Choroid plexus epithelial cell (primary cell): ENCODE measurements at regions not wholly inside any gene's neighbourhood (a gene's known extent, or its start where the extent isn't known, plus 50 kb on each side); places are given as distances from the start of the nearest gene placed in this dataset.

Experiments
- DNase-seq: peaks from one replicate; pipeline ENCODE4 v3.0.0-alpha.2; 2010; ENCODE audit warnings: low read depth
- H3K4me3 ChIP-seq: 2 replicates; pipeline ENCODE4 v1.5.1; 2011; ENCODE audit warnings: low read depth, mild to moderate bottlenecking, control low read depth, low read length, moderate library complexity
- CTCF ChIP-seq: conservative IDR thresholded peaks from 2 replicates; pipeline ENCODE4 v1.5.1; 2011; ENCODE audit warnings: low read depth, mild to moderate bottlenecking, control low read depth, inconsistent platforms, low read length, moderate library complexity

GRCh38 chr3:191882289-191882688 lies 421.3 kb downstream of the PYDC2 start:
- no peak for TF ChIP-seq CTCF
- H3K4me3 ChIP-seq: no peak overlapping the region
- DNase-seq: peak; percentile 4

- TF ChIP-seq CTCF: no peak
- DNase-seq: no peak
- no peak overlapping the region for H3K4me3 ChIP-seq
These were observed 423.2 kb downstream of the PYDC2 start for GRCh38 chr3:191884132-191884531.

DNA sequence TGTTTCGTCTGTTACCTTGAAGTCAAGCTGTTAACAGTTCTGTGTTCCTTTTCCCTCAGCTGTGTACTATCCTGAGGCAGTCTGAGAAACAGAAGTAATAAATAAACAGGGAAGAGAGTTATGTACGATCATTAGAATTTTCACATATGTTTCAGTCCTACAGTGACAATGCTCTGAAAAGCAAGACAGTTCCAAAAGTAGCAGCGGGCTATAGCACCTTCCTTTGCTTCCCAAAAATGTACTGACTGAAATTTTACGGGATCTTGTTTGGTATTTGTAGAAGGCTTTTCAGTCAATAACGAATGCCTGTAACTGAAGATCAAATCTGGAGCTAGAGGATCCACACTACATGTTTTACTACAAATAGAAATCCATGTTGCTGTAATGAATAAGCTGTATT lies 428.1 kb downstream of the PYDC2 start:
- TF ChIP-seq CTCF: no peak
- no peak overlapping the region for H3K4me3 ChIP-seq
- no peak for DNase-seq

DNA sequence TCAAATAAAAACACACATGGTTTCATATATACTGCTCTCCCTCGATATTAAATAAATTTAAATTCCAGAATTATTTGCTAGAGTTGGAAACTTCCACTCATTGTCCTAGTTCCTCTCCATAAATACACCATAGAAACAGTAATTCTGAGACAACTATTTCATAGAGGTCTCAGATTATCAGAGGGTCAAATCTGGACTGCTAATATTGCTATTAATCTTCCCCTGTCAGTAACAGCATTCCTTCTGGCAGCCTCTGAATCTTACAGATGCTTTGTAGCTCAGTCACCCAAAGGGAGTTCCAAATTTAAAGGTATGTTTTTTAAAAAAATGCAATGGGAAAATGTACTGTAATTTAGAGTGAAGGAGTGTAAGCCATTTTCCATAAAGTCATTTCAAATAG lies 428.8 kb downstream of the PYDC2 start:
- no peak for DNase-seq
- TF ChIP-seq CTCF: no peak

DNA sequence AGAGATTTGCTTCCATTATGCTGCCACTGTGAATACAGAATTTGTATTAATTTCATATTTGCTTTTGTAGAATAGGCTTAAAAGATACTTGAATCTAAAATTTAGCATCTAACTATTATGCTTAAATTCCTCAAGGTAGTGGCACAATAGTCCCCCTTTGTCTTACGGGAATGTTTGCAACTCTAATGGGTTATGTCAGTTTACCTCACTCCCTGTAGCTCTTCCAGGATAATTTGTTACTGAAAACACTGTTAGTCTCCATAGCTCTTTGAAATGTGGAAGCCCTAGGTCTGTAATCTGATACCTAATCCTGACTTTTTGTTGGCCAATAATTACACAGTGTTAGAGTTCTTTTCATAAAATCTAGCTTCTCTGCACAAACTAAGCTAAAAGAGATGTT lies 433.4 kb downstream of the PYDC2 start:
- DNase-seq: no peak
- no peak for TF ChIP-seq CTCF
- H3K4me3 ChIP-seq: no peak overlapping the region

More for the DNA sequence above, 428.8 kb downstream of the PYDC2 start:
- no peak overlapping the region for H3K4me3 ChIP-seq

- H3K4me3 ChIP-seq: no peak overlapping the region
- TF ChIP-seq CTCF: no peak
- DNase-seq: no peak
These were observed 440.8 kb downstream of the PYDC2 start for GRCh38 chr3:191901741-191902140.

DNA sequence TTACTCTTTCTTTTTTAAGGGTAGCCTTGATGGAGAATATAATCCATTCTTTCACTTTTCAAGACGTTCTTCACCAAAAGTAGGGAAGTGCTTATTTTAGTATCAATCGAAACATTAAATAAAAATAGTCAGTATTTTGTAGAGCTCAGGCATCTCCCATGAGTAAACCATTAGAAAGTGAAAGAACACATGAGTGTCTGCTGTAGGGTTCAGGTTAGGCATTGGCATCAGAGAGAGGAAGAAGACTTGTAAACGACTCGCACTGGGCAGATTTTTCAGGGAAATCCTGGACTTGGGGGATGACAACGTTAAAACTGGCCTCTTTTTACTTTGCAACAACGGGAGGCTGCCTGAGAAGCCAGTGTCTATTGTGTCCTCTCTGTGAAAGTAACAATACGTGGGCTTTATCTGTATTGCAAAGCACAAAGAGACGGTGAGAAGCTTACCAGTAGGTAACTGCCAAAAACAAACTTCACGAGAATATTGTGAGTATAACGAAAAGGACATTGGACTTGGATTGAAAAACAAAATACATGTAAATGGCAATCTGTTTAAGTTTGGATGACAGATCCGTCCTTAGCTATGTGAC lies 451.7 kb downstream of the PYDC2 start:
- TF ChIP-seq CTCF: no peak

More for the DNA sequence above, 451.7 kb downstream of the PYDC2 start:
- DNase-seq: no peak
- no peak overlapping the region for H3K4me3 ChIP-seq
